Iris pigment epithelial cell (primary cell): ENCODE measurements at regions not wholly inside any gene's neighbourhood (a gene's known extent, or its start where the extent isn't known, plus 50 kb on each side); places are given as distances from the start of the nearest gene placed in this dataset.
A peak's percentile ranks its signal among the peaks of the same experiment; 100 is the strongest.
"Not testable (repeated sequence)": the region's sequence is repeated elsewhere in the genome, so short reads cannot be mapped to it uniquely, and the experiment has no call there.

Experiments
- DNase-seq: peaks from one replicate; pipeline ENCODE4 v3.0.0-alpha.2; 2011; ENCODE audit warnings: low read depth

- DNase-seq = no peak
Measured at GRCh38 chr6:164377348-164377918, 932.0 kb downstream of the C6orf118 start.

- DNase-seq = peak; percentile 1
Measured at GRCh38 chr6:164370773-164371172, 938.6 kb downstream of the C6orf118 start.

- no peak for DNase-seq
Measured at GRCh38 chr6:164359441-164359840, 944.9 kb downstream of the QKI start.

- DNase-seq = no peak
Measured at GRCh38 chr6:164359036-164359435, 944.5 kb downstream of the QKI start.

- no peak for DNase-seq
Measured at GRCh38 chr6:164356814-164357213, 942.3 kb downstream of the QKI start.

- no peak for DNase-seq
Measured at GRCh38 chr6:164347455-164347854, 932.9 kb downstream of the QKI start.

GRCh38 chr6:164346631-164347030 is 932.1 kb downstream of the QKI start:
- no peak for DNase-seq

- no peak for DNase-seq
Measured at GRCh38 chr6:164345806-164346496, 931.4 kb downstream of the QKI start.

- no peak for DNase-seq
Measured at GRCh38 chr6:164345327-164345726, 930.8 kb downstream of the QKI start.

GRCh38 chr6:164344801-164345291 is 930.3 kb downstream of the QKI start:
- no peak for DNase-seq

GRCh38 chr6:164339442-164339841 is 924.9 kb downstream of the QKI start:
- not testable (repeated sequence) for DNase-seq

GRCh38 chr6:164337925-164338397 is 923.4 kb downstream of the QKI start:
- DNase-seq = no peak

- DNase-seq = no peak
Measured at GRCh38 chr6:164337024-164337924, 922.8 kb downstream of the QKI start.

- no peak for DNase-seq
Measured at GRCh38 chr6:164336455-164336854, 921.9 kb downstream of the QKI start.

GRCh38 chr6:164331026-164331425 is 916.5 kb downstream of the QKI start:
- DNase-seq = no peak

- DNase-seq = no peak
Measured at GRCh38 chr6:164325168-164325567, 910.6 kb downstream of the QKI start.

- DNase-seq = peak; percentile 88
Measured at GRCh38 chr6:164322533-164322932, 908.0 kb downstream of the QKI start.

- DNase-seq = no peak
Measured at GRCh38 chr6:164321297-164321696, 906.8 kb downstream of the QKI start.

- no peak for DNase-seq
Measured at GRCh38 chr6:164315376-164315775, 900.9 kb downstream of the QKI start.

GRCh38 chr6:164308339-164308738 is 893.8 kb downstream of the QKI start:
- DNase-seq = no peak

GRCh38 chr6:164303102-164303964 is 888.8 kb downstream of the QKI start:
- DNase-seq = no peak

GRCh38 chr6:164296411-164296810 is 881.9 kb downstream of the QKI start:
- no peak for DNase-seq
